ENCODE measurements at regions not wholly inside any gene's neighbourhood (a gene's known extent, or its start where the extent isn't known, plus 50 kb on each side); places are given as distances from the start of the nearest gene placed in this dataset.

Small RNAs in the stretch of these regions (small RNA-seq; reads per million reads assigned to genes)
- 0 reads per million in 2 donors for gene RNU6-1085P

Measured in Peyer's patch (tissue), 2 donors.